ENCODE measurements at regions not wholly inside any gene's neighbourhood (a gene's known extent, or its start where the extent isn't known, plus 50 kb on each side); places are given as distances from the start of the nearest gene placed in this dataset.
"Not testable (repeated sequence)": the region's sequence is repeated elsewhere in the genome, so short reads cannot be mapped to it uniquely, and the experiment has no call there.

- H3K27ac ChIP-seq = no peak overlapping the region
- no peak for DNase-seq (ENCODE audit: low spot score)
- no peaks in the 10 kb centered on the region for H3K36me3 ChIP-seq
- TF ChIP-seq POLR2A (IDR thresholded peaks at IDR 0.05) = no peak
- intact Hi-C loops (cut with DNase I) = no loop called here
- WGBS = 13% methylated on average over 1 of the region's 1 CpG
- no peak overlapping the region for H3K4me3 ChIP-seq
- H3K4me1 ChIP-seq (replicated peaks) = no peaks in the 10 kb centered on the region
- H3K27me3 ChIP-seq (replicated peaks; ENCODE audit: insufficient read depth) = no peaks in the 10 kb centered on the region
- no peaks in the 10 kb centered on the region for H3K9me3 ChIP-seq
Measured at GRCh38 chr1:215022204-215022603, 60.3 kb upstream of the KCNK2 start.

GRCh38 chr1:215022741-215023141 is 59.8 kb upstream of the KCNK2 start:
- WGBS = 27% methylated on average over 1 of the region's 1 CpG
- H3K4me3 ChIP-seq = no peak overlapping the region
- H3K27ac ChIP-seq = no peak overlapping the region
- H3K9me3 ChIP-seq = no peaks in the 10 kb centered on the region
- TF ChIP-seq CTCF (IDR thresholded peaks at IDR 0.05) (no peak), POLR2A (IDR thresholded peaks at IDR 0.05) (no peak)
- intact Hi-C loops (cut with DNase I) = no loop called here
- DNase-seq (ENCODE audit: low spot score) = no peak
- no peaks in the 10 kb centered on the region for H3K27me3 ChIP-seq (replicated peaks; ENCODE audit: insufficient read depth)
- no peaks in the 10 kb centered on the region for H3K36me3 ChIP-seq
- no peaks in the 10 kb centered on the region for H3K4me1 ChIP-seq (replicated peaks)

GRCh38 chr1:215023155-215023832 is 59.2 kb upstream of the KCNK2 start:
- TF ChIP-seq POLR2AphosphoS5 (IDR thresholded peaks at IDR 0.05) (no peak), CTCF (IDR thresholded peaks at IDR 0.05) (no peak), POLR2A (IDR thresholded peaks at IDR 0.05) (no peak)
- no peaks in the 10 kb centered on the region for H3K4me1 ChIP-seq (replicated peaks)
- no peak for DNase-seq (ENCODE audit: low spot score)
- intact Hi-C loops (cut with DNase I) = no loop called here
- H3K4me3 ChIP-seq = no peak overlapping the region
- no peak overlapping the region for H3K27ac ChIP-seq
- no peaks in the 10 kb centered on the region for H3K9me3 ChIP-seq
- no peaks in the 10 kb centered on the region for H3K27me3 ChIP-seq (replicated peaks; ENCODE audit: insufficient read depth)
- no peaks in the 10 kb centered on the region for H3K36me3 ChIP-seq
- WGBS = 87% methylated on average over 4 of the region's 4 CpGs

GRCh38 chr1:215028954-215029353 is 53.6 kb upstream of the KCNK2 start:
- Histone ChIP-seq H3K27me3 (replicated peaks; ENCODE audit: insufficient read depth) (no peaks in the 10 kb centered on the region), H3K36me3 (no peaks in the 10 kb centered on the region), H3K9me3 (no peaks in the 10 kb centered on the region), H3K27ac (no peak overlapping the region), H3K4me1 (replicated peaks) (no peaks in the 10 kb centered on the region), H3K4me3 (no peak overlapping the region)
- no peak for DNase-seq (ENCODE audit: low spot score)
- WGBS = 99% methylated on average over 4 of the region's 4 CpGs
- TF ChIP-seq POLR2A (IDR thresholded peaks at IDR 0.05) (no peak), CTCF (IDR thresholded peaks at IDR 0.05) (no peak), POLR2AphosphoS5 (IDR thresholded peaks at IDR 0.05) (no peak)
- intact Hi-C loops (cut with DNase I) = no loop called here

DNA sequence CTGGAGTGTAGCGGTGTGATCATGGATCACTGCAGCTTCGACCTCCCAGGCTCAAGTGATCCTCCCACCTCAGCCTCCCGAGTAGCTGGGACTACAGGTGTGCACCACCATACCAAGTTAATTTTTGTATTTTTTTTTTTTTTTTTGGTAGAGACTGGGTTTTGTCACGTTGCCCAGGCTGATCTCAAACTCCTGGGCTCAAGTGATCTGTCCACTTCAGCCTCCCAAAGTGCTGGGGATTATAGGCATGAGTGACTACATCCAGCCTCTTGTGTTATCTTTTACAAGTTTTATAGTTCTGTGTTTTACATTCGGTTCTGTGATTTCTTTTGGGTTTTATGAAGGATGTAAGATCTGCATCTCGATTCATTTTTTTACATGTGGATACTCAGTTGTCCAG is 52.0 kb upstream of the KCNK2 start:
- DNase-seq (ENCODE audit: low spot score); H3K9me3 ChIP-seq; H3K4me1 ChIP-seq (replicated peaks); H3K4me3 ChIP-seq; H3K27ac ChIP-seq; intact Hi-C loops (cut with DNase I); H3K36me3 ChIP-seq; H3K27me3 ChIP-seq (replicated peaks; ENCODE audit: insufficient read depth): not testable (repeated sequence)
- WGBS = 79% methylated on average over 6 of the region's 6 CpGs

DNA sequence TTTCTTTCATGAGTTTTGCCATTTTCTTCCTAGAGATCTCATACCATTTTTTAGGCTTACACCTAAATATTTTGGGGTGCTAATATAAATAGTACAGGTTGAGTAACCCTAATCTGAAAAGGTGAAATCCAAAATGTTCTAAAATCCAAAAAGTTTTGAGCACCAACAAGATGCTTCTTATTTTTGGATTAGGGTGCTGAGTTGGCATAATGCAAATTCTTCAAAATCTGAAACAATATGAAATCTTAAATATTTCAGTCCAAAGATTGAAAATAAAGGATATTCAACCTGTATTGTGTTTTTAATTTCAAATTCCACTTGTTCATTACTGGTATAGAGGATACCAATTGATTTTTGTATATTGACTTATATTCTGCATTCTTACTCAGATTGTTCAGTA is 51.1 kb upstream of the KCNK2 start:
- Histone ChIP-seq H3K4me1 (replicated peaks) (no peaks in the 10 kb centered on the region), H3K36me3 (no peaks in the 10 kb centered on the region), H3K27ac (no peak overlapping the region), H3K27me3 (replicated peaks; ENCODE audit: insufficient read depth) (no peaks in the 10 kb centered on the region), H3K4me3 (no peak overlapping the region), H3K9me3 (no peaks in the 10 kb centered on the region)
- intact Hi-C loops (cut with DNase I) = no loop called here
- no peak for DNase-seq (ENCODE audit: low spot score)
- TF ChIP-seq POLR2AphosphoS5 (IDR thresholded peaks at IDR 0.05) (no peak), CTCF (IDR thresholded peaks at IDR 0.05) (no peak), POLR2A (IDR thresholded peaks at IDR 0.05) (no peak)

All from prostate gland (tissue), 2 donors.